ENCODE measurements at regions not wholly inside any gene's neighbourhood (a gene's known extent, or its start where the extent isn't known, plus 50 kb on each side); places are given as distances from the start of the nearest gene placed in this dataset.

GRCh38 chr1:59198564-59198963, 98.3 kb upstream of the FGGY start (continued):
- TF ChIP-seq SAP30 (IDR thresholded peaks at IDR 0.05; ENCODE audit: insufficient read depth, insufficient replicate concordance, low read length) (no peak), CTCF (IDR thresholded peaks at IDR 0.05; ENCODE audit: control extremely low read depth in 1 of 3, insufficient read depth in 1 of 3, low read depth in 1 of 3, low read length in 3 of 3) (no peak), TAF7 (optimal IDR thresholded peaks at IDR 0.05; ENCODE audit: borderline replicate concordance, low read depth, low read length) (no peak)

Measured in H1 (cell line).